ENCODE measurements at regions not wholly inside any gene's neighbourhood (a gene's known extent, or its start where the extent isn't known, plus 50 kb on each side); places are given as distances from the start of the nearest gene placed in this dataset.
"Not testable (repeated sequence)": the region's sequence is repeated elsewhere in the genome, so short reads cannot be mapped to it uniquely, and the experiment has no call there.

DNA sequence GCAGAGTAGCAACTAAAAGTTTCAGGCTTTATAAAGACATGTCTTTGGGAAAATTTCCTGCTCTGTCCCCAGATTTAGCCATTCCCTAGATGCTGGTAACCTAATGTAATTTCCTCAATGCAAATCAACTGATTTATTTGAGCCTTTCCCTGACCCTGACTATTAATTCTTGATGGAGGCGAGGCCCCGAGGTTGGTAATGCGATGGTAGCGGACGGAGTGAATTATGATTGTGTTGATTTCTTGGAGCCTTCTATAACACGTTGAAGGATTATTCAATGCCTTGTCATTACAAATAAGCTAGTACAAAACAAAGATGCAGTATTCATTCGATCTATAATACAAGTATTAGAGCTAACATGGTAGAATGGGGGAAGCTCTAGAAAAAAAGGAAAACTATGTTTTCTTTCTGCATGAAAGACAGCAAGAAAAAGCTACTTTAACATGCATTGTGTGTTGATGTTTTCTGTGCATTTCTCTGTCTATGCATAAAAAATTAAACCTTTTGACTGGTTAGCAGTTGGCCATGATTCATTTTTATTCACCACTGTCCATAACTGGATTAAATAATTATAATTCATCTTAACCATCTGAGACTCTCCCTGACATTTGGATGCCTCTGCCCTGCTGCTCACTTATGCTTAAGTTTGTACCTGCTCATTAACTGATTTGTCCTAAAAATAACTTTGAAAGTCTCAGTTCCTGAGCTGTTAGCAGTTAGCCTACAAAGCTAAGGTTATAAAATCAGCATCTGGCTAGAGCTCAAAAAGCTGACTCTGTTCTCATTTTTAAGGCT is 490.2 kb upstream of the NUDT12 start:
- H3K4me3 Mint-ChIP-seq, result no peak overlapping the region
- no peak for DNase-seq
- H3K36me3 Mint-ChIP-seq, result no peaks in the 10 kb centered on the region
- CTCF ChIA-PET, result no interaction called here
- no peak overlapping the region for H3K27ac Mint-ChIP-seq
- peaks cover 2% of the 10 kb centered on the region for H3K9me3 Mint-ChIP-seq
- intact Hi-C loops (cut with micrococcal nuclease), result no loop called here
- POLR2A ChIA-PET, result no interaction called here
- H3K4me1 Mint-ChIP-seq (ENCODE audit: low read depth), result no peaks in the 10 kb centered on the region
- H3K27me3 Mint-ChIP-seq, result no peaks in the 10 kb centered on the region

DNA sequence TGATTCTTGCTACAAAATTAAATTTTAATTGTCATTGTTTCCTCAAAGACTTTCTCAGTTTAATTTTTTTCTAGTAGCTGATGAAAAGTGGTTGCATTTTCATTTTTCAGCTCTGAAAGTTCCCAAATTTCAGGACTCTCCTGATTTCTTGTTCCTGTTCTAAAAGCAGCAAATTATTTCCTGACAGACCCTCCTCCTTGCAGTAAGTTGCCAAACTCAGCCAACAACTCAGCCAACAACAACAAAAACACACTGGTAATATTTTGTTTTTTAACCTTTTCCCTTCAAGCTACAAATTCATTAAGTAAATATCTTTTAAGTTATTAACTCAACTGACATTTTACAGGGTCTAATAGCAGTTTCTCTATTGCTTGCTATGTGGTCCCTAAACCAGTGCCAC is 487.8 kb upstream of the NUDT12 start:
- H3K9me3 Mint-ChIP-seq, result peaks cover 2% of the 10 kb centered on the region
- no peaks in the 10 kb centered on the region for H3K36me3 Mint-ChIP-seq
- H3K4me3 Mint-ChIP-seq, result no peak overlapping the region
- ChIA-PET CTCF (no interaction called here), POLR2A (no interaction called here)
- intact Hi-C loops (cut with micrococcal nuclease), result no loop called here
- H3K27ac Mint-ChIP-seq, result no peak overlapping the region
- H3K27me3 Mint-ChIP-seq, result no peaks in the 10 kb centered on the region
- no peak for DNase-seq
- H3K4me1 Mint-ChIP-seq (ENCODE audit: low read depth), result no peaks in the 10 kb centered on the region

DNA sequence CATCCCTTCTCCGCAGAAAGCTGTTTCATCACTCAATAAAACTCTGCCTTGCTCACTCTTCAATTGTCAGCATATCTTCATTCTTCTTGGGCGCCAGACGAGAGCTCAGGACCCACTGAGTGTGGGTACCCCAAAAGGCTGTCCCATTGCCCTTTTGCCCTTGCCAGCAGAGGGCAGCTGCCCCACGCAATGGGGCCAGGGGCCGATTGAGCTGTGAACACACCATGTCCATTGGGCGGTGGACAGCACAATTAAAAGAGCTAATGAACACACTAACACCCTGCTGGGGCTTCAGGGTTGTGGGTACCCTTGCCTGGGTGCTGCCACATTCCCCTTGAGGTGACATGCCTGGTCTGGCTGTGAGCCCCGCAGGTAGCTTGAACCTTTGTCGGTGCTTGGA is 487.2 kb upstream of the NUDT12 start:
- H3K9me3 Mint-ChIP-seq, result peaks cover 2% of the 10 kb centered on the region
- CTCF ChIA-PET, result no interaction called here
- H3K27me3 Mint-ChIP-seq, result no peaks in the 10 kb centered on the region

DNA sequence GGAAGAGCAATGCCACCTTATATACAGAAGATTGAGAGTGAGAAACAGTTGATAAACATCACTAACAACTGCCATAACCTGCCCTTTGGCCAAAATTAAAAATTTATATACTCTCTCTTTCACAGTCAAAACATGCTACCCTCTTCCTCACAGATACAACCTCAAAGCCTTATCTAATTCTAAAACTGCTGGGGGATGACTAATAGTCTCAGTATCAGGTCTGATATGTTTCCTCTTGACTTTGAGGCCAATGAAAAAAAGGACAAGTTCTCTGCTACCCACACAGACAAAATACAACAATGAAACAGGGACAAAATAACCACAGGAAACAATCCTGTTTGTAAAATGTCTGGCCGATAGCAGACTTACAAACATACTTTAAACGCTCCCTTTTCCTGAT is 485.6 kb upstream of the NUDT12 start:
- POLR2A ChIA-PET, result no interaction called here
- H3K36me3 Mint-ChIP-seq, result no peaks in the 10 kb centered on the region
- H3K4me1 Mint-ChIP-seq (ENCODE audit: low read depth), result no peaks in the 10 kb centered on the region
- H3K4me3 Mint-ChIP-seq, result no peak overlapping the region
- H3K27ac Mint-ChIP-seq, result no peak overlapping the region
- H3K27me3 Mint-ChIP-seq, result no peaks in the 10 kb centered on the region
- peaks cover 2% of the 10 kb centered on the region for H3K9me3 Mint-ChIP-seq
- no peak for DNase-seq
- CTCF ChIA-PET, result no interaction called here
- intact Hi-C loops (cut with micrococcal nuclease), result no loop called here

More for the DNA sequence above, 487.2 kb upstream of the NUDT12 start:
- Mint-ChIP-seq H3K4me1 (ENCODE audit: low read depth) (no peaks in the 10 kb centered on the region), H3K4me3 (no peak overlapping the region), H3K27ac (no peak overlapping the region), H3K36me3 (no peaks in the 10 kb centered on the region)
- DNase-seq, result no peak
- intact Hi-C loops (cut with micrococcal nuclease), result no loop called here
- POLR2A ChIA-PET, result no interaction called here

DNA sequence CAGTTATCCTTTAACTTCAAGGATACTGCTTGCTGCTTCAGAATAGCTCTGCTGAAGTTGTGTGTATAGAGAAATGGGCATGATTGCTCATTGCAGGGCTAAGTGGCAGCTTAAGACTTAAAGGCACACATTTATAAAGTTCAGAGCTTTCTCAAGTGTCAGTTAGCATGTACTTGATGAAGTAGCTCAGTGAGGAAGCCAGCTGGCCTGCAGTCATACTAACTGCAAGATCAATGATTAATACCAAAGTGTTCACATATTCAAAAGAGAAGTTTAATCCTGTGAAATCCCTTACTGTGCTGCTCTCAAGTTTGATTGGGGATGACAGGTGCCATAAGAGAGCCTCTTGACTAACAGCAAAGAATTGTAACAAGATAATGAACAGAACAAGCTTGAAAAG is 483.4 kb upstream of the NUDT12 start:
- H3K36me3 Mint-ChIP-seq, result no peaks in the 10 kb centered on the region
- DNase-seq, result no peak
- H3K9me3 Mint-ChIP-seq, result no peaks in the 10 kb centered on the region
- H3K4me1 Mint-ChIP-seq (ENCODE audit: low read depth), result no peaks in the 10 kb centered on the region
- POLR2A ChIA-PET, result no interaction called here
- H3K27ac Mint-ChIP-seq, result no peak overlapping the region
- intact Hi-C loops (cut with micrococcal nuclease), result no loop called here
- no peak overlapping the region for H3K4me3 Mint-ChIP-seq
- H3K27me3 Mint-ChIP-seq, result no peaks in the 10 kb centered on the region
- CTCF ChIA-PET, result no interaction called here

DNA sequence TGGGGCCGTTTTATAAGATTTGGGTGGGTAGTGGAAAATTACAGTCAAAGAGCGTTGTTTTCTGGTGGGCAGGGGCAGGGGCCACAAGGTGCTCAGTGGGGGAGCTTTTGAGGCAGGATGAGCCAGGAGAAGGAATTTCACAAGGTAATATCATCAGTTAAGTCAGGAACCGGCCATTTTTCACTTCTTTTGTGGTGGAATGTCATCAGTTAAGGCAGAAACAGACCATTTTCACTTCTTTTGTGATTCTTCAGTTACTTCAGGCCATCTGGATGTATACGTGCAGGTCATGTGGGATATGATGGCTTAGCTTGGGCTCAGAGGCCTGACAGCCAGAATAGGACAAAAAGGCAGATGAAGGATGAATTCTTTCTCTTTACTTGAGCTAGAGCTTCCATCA is 477.3 kb upstream of the NUDT12 start:
- H3K4me1 Mint-ChIP-seq (ENCODE audit: low read depth); H3K27ac Mint-ChIP-seq; intact Hi-C loops (cut with micrococcal nuclease); DNase-seq; POLR2A ChIA-PET; H3K4me3 Mint-ChIP-seq; CTCF ChIA-PET; H3K27me3 Mint-ChIP-seq; H3K36me3 Mint-ChIP-seq; H3K9me3 Mint-ChIP-seq: not testable (repeated sequence)

DNA sequence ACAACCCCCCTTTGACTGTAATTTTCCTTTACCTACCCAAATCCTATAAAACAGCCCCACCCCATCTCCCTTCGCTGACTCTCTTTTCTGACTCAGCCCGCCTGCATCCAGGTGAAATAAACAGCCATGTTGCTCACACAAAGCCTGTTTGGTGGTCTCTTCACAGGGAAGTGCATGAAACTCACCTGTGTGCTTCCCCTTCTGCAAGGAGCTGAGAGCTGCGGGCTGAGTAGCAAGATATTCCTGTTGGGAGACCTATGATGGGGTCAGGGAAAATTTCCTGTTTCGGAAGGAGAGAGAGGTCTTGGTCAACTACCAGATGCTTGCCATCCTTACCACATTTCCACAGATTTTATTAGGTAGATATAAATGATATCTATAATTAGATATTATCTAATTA is 474.5 kb upstream of the NUDT12 start:
- POLR2A ChIA-PET; DNase-seq; H3K9me3 Mint-ChIP-seq; H3K4me1 Mint-ChIP-seq (ENCODE audit: low read depth); H3K27ac Mint-ChIP-seq; H3K4me3 Mint-ChIP-seq; intact Hi-C loops (cut with micrococcal nuclease); H3K27me3 Mint-ChIP-seq; CTCF ChIA-PET; H3K36me3 Mint-ChIP-seq: not testable (repeated sequence)

DNA sequence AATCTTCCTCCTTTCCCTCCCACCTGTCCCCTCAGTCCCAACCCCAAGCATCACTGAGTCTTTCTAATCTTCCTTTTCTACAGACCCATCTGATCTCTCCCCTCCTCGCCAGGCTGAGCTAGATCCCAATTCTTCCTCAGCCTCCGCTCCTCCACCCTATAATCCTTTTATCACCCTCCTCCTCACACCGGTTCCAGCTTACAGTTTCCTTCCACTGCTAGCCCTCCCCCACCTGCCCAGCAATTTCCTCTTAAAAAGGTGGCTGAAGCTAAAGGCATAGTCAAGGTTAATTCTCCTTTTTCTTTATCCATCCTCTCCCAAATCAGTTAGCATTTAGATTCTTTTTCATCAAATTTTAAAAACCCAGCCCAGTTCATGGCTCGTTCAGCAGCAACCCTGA is 470.6 kb upstream of the NUDT12 start:
- CTCF ChIA-PET; H3K36me3 Mint-ChIP-seq; intact Hi-C loops (cut with micrococcal nuclease); H3K4me1 Mint-ChIP-seq (ENCODE audit: low read depth); H3K9me3 Mint-ChIP-seq; H3K27ac Mint-ChIP-seq; H3K4me3 Mint-ChIP-seq; POLR2A ChIA-PET; H3K27me3 Mint-ChIP-seq; DNase-seq: not testable (repeated sequence)

DNA sequence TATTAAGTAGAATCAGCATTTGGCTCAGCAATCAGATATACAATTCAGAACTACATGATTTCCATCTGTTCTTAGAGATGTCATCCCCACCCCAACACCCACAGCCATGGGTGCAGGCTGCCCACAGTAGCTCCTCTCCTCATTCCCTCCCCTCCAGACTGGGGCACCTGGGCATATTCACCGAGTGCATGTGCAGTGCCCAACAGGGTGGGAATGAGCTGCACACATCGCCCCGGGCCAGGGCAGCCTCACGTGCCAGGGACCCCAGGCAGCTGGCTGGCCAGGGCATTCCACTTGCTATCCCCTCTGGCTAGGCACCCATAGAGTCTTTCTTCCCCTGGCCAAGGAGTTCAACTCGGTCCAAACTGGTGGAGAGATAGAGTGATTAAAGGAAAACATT is 461.9 kb upstream of the NUDT12 start:
- no peak overlapping the region for H3K27ac Mint-ChIP-seq
- no peaks in the 10 kb centered on the region for H3K4me1 Mint-ChIP-seq (ENCODE audit: low read depth)
- H3K27me3 Mint-ChIP-seq, result no peaks in the 10 kb centered on the region
- ChIA-PET POLR2A (no interaction called here), CTCF (no interaction called here)
- DNase-seq, result no peak
- no peaks in the 10 kb centered on the region for H3K36me3 Mint-ChIP-seq
- peaks cover 7% of the 10 kb centered on the region for H3K9me3 Mint-ChIP-seq
- H3K4me3 Mint-ChIP-seq, result no peak overlapping the region
- intact Hi-C loops (cut with micrococcal nuclease), result no loop called here

DNA sequence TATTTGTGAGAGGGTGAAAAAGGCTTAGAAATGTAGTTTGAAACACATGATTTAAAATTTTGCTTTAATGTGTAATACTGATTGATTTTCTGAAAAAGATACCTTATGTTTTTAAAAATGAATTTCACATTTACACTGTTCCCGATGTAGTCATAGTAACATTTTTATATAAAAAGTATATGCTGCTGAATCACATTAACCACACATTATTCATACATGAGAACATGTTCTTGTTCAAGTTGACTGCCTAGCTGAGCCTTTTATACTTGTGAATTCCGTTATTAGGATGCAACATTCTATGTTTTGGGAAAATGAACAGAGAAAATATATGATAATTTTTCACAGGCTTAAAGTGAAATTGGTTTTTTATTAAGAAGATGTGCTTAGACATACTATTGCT is 461.1 kb upstream of the NUDT12 start:
- Mint-ChIP-seq H3K27ac (no peak overlapping the region), H3K27me3 (no peaks in the 10 kb centered on the region), H3K9me3 (peaks cover 7% of the 10 kb centered on the region), H3K36me3 (no peaks in the 10 kb centered on the region), H3K4me1 (ENCODE audit: low read depth) (no peaks in the 10 kb centered on the region), H3K4me3 (no peak overlapping the region)
- CTCF ChIA-PET, result no interaction called here
- DNase-seq, result no peak
- intact Hi-C loops (cut with micrococcal nuclease), result no loop called here
- POLR2A ChIA-PET, result no interaction called here

DNA sequence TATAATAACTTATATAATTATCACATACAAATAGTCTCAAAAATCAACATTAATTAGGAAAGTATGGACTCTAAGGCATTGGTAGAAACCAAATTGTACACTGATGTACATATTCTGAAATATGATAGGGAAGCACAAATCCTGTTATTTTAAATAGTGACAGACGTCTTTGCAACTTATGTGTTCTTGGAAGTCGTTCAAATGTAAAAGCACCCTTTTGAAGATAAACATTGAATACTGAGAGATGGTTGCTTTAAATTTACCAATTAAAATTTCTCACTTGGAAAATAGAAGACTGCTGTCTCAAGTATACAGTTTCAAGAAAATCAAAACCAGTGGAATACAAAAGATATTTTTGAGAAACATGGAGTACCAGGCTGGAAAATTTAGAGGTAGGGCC is 457.4 kb upstream of the NUDT12 start:
- Mint-ChIP-seq H3K27ac (no peak overlapping the region), H3K36me3 (no peaks in the 10 kb centered on the region), H3K4me1 (ENCODE audit: low read depth) (no peaks in the 10 kb centered on the region), H3K9me3 (peaks cover 13% of the 10 kb centered on the region), H3K27me3 (no peaks in the 10 kb centered on the region), H3K4me3 (no peak overlapping the region)
- intact Hi-C loops (cut with micrococcal nuclease), result no loop called here
- DNase-seq, result no peak
- POLR2A ChIA-PET, result no interaction called here
- CTCF ChIA-PET, result no interaction called here

DNA sequence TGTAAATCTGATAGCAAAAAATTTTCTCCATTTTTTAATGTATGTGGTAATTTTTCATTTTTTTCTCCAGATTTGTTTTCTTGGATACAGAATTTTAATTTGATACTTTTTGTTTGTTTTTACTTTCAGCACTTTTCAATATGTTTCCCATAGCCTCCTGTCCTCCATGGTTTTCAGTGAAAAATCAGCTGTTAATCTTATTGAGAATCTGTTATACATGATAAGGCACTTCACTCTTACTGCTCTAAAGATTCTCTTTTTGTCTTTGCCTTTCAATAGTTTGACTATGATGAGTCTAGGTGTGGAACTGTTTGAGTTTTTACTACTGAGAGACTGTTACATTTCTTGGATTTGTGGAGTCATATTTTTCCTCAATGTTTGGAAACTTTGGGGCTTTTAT is 455.7 kb upstream of the NUDT12 start:
- H3K36me3 Mint-ChIP-seq, result no peaks in the 10 kb centered on the region
- H3K4me1 Mint-ChIP-seq (ENCODE audit: low read depth), result no peaks in the 10 kb centered on the region
- H3K4me3 Mint-ChIP-seq, result no peak overlapping the region
- DNase-seq, result no peak
- POLR2A ChIA-PET, result no interaction called here
- CTCF ChIA-PET, result no interaction called here
- H3K27me3 Mint-ChIP-seq, result no peaks in the 10 kb centered on the region
- H3K9me3 Mint-ChIP-seq, result peaks cover 10% of the 10 kb centered on the region
- H3K27ac Mint-ChIP-seq, result no peak overlapping the region
- intact Hi-C loops (cut with micrococcal nuclease), result no loop called here

DNA sequence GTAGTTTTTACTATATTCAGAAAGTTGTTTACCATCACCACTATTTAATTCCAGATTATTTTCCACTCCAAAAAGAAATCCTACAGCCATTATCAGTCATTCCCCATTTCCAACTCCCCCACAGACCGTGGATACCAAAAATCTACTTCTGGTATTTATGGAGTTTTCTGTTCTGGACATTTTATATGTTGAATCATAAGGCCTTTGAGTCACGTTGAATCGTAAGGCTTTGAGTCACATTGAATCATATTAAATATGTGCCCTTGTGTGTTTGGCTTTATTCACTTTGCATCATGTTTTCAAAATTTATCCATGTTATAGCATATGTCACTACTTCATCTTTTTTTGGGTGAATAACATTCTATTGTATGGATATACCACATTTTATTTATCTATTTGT is 454.1 kb upstream of the NUDT12 start:
- H3K36me3 Mint-ChIP-seq, result no peaks in the 10 kb centered on the region

DNA sequence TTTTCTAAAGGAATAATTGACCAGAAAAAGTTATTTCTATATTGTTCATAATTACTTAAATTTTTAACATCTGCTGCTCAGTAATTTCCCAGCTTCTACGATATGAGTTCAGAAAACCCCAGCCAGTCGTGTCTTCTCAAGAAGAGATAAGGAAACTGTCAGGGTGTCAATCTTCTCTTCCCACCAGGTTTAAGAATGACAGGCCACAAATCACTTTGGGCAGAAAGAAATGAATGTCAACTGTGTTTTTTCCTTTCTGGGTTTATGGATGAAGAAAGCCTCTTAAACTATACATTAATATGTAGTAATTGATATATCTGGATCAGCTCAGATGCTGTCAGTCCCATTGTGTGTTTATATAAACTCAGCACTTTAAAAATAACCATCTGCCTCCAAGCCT is 453.2 kb upstream of the NUDT12 start:
- Mint-ChIP-seq H3K9me3 (peaks cover 10% of the 10 kb centered on the region), H3K27ac (no peak overlapping the region), H3K36me3 (no peaks in the 10 kb centered on the region), H3K4me3 (no peak overlapping the region), H3K27me3 (no peaks in the 10 kb centered on the region), H3K4me1 (ENCODE audit: low read depth) (no peaks in the 10 kb centered on the region)
- intact Hi-C loops (cut with micrococcal nuclease), result no loop called here
- ChIA-PET POLR2A (no interaction called here), CTCF (no interaction called here)
- no peak for DNase-seq

More for the DNA sequence above, 454.1 kb upstream of the NUDT12 start:
- peaks cover 10% of the 10 kb centered on the region for H3K9me3 Mint-ChIP-seq
- no peaks in the 10 kb centered on the region for H3K4me1 Mint-ChIP-seq (ENCODE audit: low read depth)
- H3K27ac Mint-ChIP-seq, result no peak overlapping the region
- no peak for DNase-seq
- no peaks in the 10 kb centered on the region for H3K27me3 Mint-ChIP-seq
- CTCF ChIA-PET, result no interaction called here
- POLR2A ChIA-PET, result no interaction called here
- intact Hi-C loops (cut with micrococcal nuclease), result no loop called here
- no peak overlapping the region for H3K4me3 Mint-ChIP-seq

All from activated CD4-positive, alpha-beta memory T cell treated with anti-CD3 and anti-CD28 coated beads for 36 hours (primary cell).